ENCODE measurements at regions not wholly inside any gene's neighbourhood (a gene's known extent, or its start where the extent isn't known, plus 50 kb on each side); places are given as distances from the start of the nearest gene placed in this dataset.
"Not testable (repeated sequence)": the region's sequence is repeated elsewhere in the genome, so short reads cannot be mapped to it uniquely, and the experiment has no call there.

DNA sequence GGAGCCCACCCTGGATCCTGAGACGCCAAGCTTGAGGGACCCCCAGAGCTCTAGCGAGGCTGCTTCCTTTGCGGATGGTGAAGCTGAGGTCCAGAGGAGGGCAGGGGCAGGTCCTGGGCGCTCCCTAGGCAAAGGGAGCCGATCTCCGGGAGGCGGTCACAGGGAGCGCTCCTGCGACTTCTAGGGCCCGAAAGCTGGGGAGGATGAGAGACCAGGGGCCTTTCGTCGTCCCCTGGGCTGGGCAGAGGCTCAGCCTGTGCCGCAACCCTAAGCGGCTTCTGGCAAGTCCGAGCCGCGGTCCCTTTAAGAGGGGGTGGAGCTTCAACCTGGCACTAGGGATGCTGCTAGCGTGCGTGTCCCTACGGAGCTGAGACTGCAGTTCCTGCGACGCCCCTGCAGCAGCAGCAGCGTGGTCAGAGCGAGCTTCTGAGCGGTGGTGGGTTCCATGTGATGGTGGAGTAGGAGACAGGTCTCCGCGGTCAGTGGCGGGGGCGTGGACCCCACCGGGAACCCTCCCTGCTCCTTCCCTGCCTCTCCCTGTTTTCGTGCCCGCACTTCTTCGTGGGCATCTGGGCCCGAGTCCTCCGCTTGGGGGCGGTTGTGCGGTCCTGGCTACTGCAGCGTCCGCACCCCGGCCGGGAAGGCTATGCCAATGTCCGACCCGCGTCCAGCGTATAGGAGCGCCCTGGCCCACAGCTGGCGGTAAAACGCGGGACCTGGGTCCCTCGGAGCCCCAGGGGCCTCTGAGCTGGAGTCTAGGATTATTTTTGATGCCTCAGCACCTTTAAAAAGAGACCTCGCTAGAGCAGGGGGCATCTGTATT lies 154.6 kb downstream of the CCDC74A start:
- H3K27me3 ChIP-seq (replicated peaks in 1 of 7) = peaks cover 0 to 16% (median 0%) of the 10 kb centered on the region in 7 donors

DNA sequence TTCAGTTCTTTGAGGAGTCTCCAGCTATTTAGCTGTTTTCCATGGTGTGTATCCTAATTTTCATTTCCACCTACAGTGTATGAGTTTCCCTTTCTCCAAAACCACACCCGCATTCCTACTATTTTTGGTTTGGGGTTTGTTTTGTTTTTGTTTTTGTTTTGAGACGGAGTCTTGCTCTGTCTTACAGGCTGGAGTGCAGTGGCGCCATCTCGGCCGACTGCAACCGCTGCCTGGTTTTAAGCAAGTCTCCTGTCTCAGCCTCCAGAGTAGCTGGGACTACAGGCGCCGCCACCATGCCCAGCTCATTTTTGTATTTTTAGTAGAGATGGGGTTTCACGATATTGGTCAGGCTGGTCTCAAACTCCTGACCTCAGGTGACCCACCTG lies 155.2 kb downstream of the CCDC74A start:
- Histone ChIP-seq H3K27me3 (replicated peaks in 1 of 7) (peaks cover 0 to 16% (median 0%) of the 10 kb centered on the region in 7 donors), H3K27ac (peak overlapping the region in 7 of 8 donors; percentile 74 to 88 (median 82)), H3K4me3 (peak overlapping the region; percentile 52 to 93 (median 68)), H3K36me3 (peaks cover 0 to 19% (median 0%) of the 10 kb centered on the region in 6 donors), H3K4me1 (peaks cover 5 to 26% (median 12%) of the 10 kb centered on the region in 6 donors)
- H3K9me3 ChIP-seq; intact Hi-C loops (cut with DNase I; ENCODE audit: low total_unique reads): not testable (repeated sequence)
- peak; percentile 79 for DNase-seq
- 1 to 5% (median 1%) methylated on average over 9 of the region's 9 CpGs for WGBS, 5 donors

More for the DNA sequence above, 154.6 kb downstream of the CCDC74A start:
- H3K36me3 ChIP-seq = peaks cover 0 to 13% (median 0%) of the 10 kb centered on the region in 6 donors
- WGBS, 5 donors = 0 to 1% (median 1%) methylated on average over 28 to 51 of the region's 51 CpGs
- DNase-seq = peak; percentile 94
- no peaks in the 10 kb centered on the region for H3K9me3 ChIP-seq
- H3K4me3 ChIP-seq = peak overlapping the region; percentile 52 to 93 (median 68)
- TF ChIP-seq, protein P1, sequence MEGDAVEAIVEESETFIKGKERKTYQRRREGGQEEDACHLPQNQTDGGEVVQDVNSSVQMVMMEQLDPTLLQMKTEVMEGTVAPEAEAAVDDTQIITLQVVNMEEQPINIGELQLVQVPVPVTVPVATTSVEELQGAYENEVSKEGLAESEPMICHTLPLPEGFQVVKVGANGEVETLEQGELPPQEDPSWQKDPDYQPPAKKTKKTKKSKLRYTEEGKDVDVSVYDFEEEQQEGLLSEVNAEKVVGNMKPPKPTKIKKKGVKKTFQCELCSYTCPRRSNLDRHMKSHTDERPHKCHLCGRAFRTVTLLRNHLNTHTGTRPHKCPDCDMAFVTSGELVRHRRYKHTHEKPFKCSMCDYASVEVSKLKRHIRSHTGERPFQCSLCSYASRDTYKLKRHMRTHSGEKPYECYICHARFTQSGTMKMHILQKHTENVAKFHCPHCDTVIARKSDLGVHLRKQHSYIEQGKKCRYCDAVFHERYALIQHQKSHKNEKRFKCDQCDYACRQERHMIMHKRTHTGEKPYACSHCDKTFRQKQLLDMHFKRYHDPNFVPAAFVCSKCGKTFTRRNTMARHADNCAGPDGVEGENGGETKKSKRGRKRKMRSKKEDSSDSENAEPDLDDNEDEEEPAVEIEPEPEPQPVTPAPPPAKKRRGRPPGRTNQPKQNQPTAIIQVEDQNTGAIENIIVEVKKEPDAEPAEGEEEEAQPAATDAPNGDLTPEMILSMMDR (IDR thresholded peaks at IDR 0.05 in 8 of 11, conservative IDR thresholded peaks at IDR 0.05 in 3 of 11) = peak in 3 of 11 experiments; percentile 22 to 40 (median 22)
- TF ChIP-seq POLR2AphosphoS5 (IDR thresholded peaks at IDR 0.05) (peak; percentile 78 to 85 (median 80)), POLR2A (IDR thresholded peaks at IDR 0.05) (no peak)
- intact Hi-C loops (cut with DNase I; ENCODE audit: low total_unique reads) = no loop called here
- peak overlapping the region in 7 of 8 donors; percentile 74 to 88 (median 82) for H3K27ac ChIP-seq
- H3K4me1 ChIP-seq = peaks cover 5 to 26% (median 12%) of the 10 kb centered on the region in 6 donors

DNA sequence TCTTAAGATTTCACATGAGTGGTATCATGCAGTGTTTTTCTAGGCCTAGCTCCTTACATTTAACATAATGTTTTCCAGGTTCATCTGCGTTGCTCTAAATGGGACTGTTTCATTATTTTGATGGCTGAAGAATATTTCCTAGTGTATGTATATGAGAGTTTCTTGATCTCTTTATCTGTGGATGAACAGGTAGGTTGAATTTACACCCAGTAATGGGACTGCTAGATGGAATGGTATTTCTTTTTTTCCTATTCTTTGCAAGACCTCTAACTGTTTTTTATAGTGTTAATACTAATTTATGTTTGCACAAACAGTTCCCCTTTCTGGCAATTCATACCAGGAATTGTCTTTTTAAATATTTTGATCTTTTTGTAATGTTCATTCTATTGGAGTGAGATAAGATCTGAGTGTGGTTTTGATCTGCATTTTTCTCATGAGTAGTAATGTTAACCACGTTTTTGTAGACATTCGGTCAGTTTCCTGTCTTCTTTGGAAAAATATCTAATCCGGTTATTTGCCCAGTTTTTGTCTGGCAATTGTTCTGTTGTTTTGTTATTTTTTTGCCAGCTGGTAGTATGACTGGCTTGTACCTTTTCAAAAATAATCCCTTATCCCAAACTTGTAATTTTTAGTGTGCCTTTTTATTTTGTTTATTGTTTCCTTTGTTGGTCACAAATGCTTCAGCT lies 157.1 kb downstream of the CCDC74A start:
- H3K4me1 ChIP-seq = peaks cover 5 to 26% (median 12%) of the 10 kb centered on the region in 6 donors
- H3K9me3 ChIP-seq; intact Hi-C loops (cut with DNase I; ENCODE audit: low total_unique reads); DNase-seq; H3K27ac ChIP-seq; H3K4me3 ChIP-seq: not testable (repeated sequence)
- peaks cover 0 to 33% (median 0%) of the 10 kb centered on the region in 6 donors for H3K36me3 ChIP-seq
- peaks cover 0 to 16% (median 0%) of the 10 kb centered on the region in 7 donors for H3K27me3 ChIP-seq (replicated peaks in 1 of 7)
- WGBS, 5 donors = 39 to 59% (median 51%) methylated on average over 4 of the region's 4 CpGs

DNA sequence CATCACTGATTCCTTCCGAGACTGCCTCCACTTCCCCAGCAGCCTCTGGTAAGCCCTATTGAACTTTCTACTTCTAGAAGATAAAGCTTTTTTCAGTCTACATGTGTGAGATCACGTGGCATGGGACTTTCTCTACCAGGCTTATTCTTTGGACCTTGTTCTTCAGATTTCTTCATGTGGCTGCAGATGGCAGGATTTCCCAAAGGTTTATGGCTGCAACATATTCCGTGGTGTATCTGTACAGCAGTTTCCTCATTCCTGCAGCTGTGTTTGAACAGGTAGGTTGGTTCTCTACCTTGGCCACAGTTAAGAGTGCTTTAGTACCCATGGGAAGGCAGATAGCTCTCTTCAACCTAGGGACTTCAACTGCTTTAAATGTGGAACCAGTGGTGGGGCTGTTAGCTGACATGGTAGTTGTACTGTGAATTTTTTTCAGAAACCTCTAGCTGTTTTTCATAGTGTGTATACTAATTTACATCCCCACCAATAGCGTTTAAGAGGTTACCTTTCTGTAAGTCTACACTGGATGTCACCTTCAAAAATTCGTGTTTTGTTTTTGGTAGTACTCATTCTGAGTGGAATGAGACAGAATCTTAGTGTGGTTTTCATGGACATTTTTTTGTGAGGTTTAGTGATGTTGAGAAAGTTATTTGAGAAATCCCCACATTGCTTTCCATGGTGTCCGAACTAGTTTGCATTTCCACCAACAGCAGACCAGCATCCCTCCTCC lies 158.6 kb downstream of the CCDC74A start:
- H3K36me3 ChIP-seq = peaks cover 0 to 39% (median 0%) of the 10 kb centered on the region in 6 donors
- H3K27ac ChIP-seq; H3K9me3 ChIP-seq; DNase-seq; intact Hi-C loops (cut with DNase I; ENCODE audit: low total_unique reads); H3K4me3 ChIP-seq: not testable (repeated sequence)
- 60 to 79% (median 74%) methylated on average over 6 of the region's 6 CpGs for WGBS, 5 donors
- H3K4me1 ChIP-seq = peaks cover 5 to 26% (median 12%) of the 10 kb centered on the region in 6 donors
- peaks cover 0 to 16% (median 0%) of the 10 kb centered on the region in 7 donors for H3K27me3 ChIP-seq (replicated peaks in 1 of 7)

DNA sequence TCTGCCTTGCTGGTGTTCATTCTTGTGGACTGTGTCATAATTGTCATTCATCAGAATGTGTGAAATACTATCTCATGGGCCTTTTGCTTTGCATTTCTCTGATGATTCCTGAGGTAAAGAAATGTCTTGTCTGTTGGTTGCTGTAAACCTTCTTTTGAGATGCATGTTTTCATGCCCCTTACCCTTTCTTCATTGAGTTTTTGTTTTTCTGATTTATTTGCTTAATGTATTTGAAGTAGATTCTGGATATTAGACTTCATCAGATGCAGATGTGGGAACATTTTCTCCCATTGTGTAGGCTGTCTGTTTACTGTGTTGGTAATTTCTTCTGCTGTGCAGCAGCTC lies 159.2 kb downstream of the CCDC74A start:
- Histone ChIP-seq H3K36me3 (peaks cover 0 to 39% (median 0%) of the 10 kb centered on the region in 6 donors), H3K27me3 (replicated peaks in 1 of 7) (peaks cover 0 to 13% (median 0%) of the 10 kb centered on the region in 7 donors), H3K4me1 (peaks cover 2 to 22% (median 10%) of the 10 kb centered on the region in 6 donors)
- H3K9me3 ChIP-seq; H3K27ac ChIP-seq; H3K4me3 ChIP-seq; DNase-seq; intact Hi-C loops (cut with DNase I; ENCODE audit: low total_unique reads): not testable (repeated sequence)

DNA sequence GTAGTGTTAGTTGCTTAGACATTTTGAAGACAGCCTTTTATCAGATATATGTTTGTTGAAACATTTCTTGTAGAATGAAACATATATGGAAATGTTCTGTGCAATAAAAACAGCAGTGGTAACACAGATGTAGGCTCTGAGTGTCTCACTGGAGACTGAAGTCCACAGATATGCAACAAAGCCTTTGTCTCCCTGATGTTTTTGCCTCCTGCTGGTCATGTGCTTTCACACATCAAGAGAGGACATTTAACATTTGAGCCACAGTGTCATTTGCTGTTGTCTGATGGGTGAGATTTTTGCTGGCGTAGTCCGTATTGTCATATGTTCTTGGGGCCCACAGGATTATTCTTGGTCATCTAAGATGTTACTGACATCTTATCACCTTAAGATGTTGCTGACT lies 161.4 kb downstream of the CCDC74A start:
- peaks cover 0 to 39% (median 0%) of the 10 kb centered on the region in 6 donors for H3K36me3 ChIP-seq
- intact Hi-C loops (cut with DNase I; ENCODE audit: low total_unique reads); H3K4me1 ChIP-seq; H3K4me3 ChIP-seq; DNase-seq; H3K27me3 ChIP-seq (replicated peaks in 1 of 7); H3K9me3 ChIP-seq; H3K27ac ChIP-seq: not testable (repeated sequence)
- WGBS, 5 donors = 95 to 100% (median 96%) methylated on average over 2 of the region's 2 CpGs; no CpG with 5 or more reads in 1 of the 5 donors

DNA sequence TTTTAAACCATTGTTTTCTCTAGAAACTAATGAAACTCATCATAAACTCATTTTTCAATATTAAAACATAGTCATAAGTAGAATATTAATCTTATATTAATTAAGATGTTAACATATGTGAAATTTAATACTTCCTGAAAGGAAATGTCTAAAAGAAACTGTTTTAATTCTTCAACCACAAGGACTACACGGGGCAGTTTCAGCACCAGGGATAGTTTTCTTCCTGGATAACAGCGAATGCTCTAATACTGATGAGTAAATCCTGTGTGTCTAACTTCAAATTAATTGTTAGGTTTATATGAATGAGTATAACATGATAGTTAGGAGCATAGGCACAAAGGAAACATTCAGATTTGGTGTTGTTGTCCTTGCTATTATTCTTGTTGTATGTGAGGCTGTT lies 183.6 kb downstream of the CCDC74A start:
- intact Hi-C loops (cut with DNase I; ENCODE audit: low total_unique reads); H3K27me3 ChIP-seq (replicated peaks in 1 of 7); DNase-seq; H3K27ac ChIP-seq; H3K4me1 ChIP-seq; H3K36me3 ChIP-seq; H3K9me3 ChIP-seq; H3K4me3 ChIP-seq: not testable (repeated sequence)
- 67 to 77% (median 76%) methylated on average over 2 of the region's 2 CpGs for WGBS, 5 donors

DNA sequence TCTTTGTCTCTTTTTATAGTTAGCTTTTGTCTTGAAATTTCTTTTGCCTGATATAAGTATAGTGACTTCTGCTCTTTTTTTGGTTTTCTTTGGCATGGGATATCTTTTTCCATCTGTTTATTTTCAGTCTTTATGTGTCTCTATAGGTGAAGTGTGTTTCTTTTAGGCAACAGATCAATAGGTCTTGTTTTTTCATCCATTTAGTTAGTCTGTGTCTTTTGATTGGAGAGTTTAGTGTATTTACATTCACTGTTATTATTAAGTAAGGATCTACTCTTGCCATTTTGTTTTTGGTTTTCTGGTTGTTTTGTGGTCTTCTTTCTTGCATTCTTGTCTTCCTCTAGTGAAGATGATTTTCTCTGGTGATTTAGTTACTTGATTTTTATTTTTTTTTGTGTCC lies 190.2 kb downstream of the CCDC74A start:
- H3K27me3 ChIP-seq (replicated peaks in 1 of 7) = not testable (repeated sequence)

DNA sequence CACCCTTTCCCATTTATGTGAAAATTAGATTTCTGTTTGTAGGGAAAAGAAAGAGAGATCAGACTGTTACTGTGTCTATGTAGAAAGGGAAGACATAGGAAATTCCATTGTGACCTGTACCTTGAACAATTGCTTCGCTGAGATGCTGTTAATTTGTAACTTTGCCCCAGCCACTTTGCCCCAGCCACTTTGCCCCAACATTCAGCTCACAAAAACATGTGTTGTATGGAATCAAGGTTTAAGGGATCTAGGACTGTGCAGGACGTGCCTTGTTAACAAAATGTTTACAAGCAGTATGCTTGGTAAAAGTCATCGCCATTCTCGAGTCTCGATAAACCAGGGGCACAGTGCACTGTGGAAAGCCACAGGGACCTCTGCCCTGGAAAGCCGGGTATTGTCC lies 193.5 kb downstream of the CCDC74A start:
- DNase-seq; intact Hi-C loops (cut with DNase I; ENCODE audit: low total_unique reads); H3K4me1 ChIP-seq; H3K27ac ChIP-seq; H3K27me3 ChIP-seq (replicated peaks in 1 of 7); H3K9me3 ChIP-seq; H3K4me3 ChIP-seq: not testable (repeated sequence)
- peaks cover 0 to 10% (median 0%) of the 10 kb centered on the region in 6 donors for H3K36me3 ChIP-seq
- 51 to 91% (median 86%) methylated on average over 5 to 6 of the region's 6 CpGs for WGBS, 5 donors

More for the DNA sequence above, 190.2 kb downstream of the CCDC74A start:
- H3K4me1 ChIP-seq; H3K27ac ChIP-seq; H3K9me3 ChIP-seq; DNase-seq; H3K4me3 ChIP-seq; intact Hi-C loops (cut with DNase I; ENCODE audit: low total_unique reads); H3K36me3 ChIP-seq: not testable (repeated sequence)
